T1000 (cell line): ENCODE measurements at regions not wholly inside any gene's neighbourhood (a gene's known extent, or its start where the extent isn't known, plus 50 kb on each side); places are given as distances from the start of the nearest gene placed in this dataset.

Experiments
- DNase-seq: peaks from one replicate; lab custom pipeline; 2025; ENCODE audit warnings: mixed read lengths; lab: John Stamatoyannopoulos, UW

GRCh38 chr10:78688901-78689583, 379.7 kb upstream of the ZMIZ1 start:
- DNase-seq: no peak

- no peak for DNase-seq
These were observed 379.2 kb upstream of the ZMIZ1 start for GRCh38 chr10:78689584-78689935.

- no peak for DNase-seq
These were observed 378.2 kb upstream of the ZMIZ1 start for GRCh38 chr10:78690354-78691111.

- DNase-seq: no peak
These were observed 377.3 kb upstream of the ZMIZ1 start for GRCh38 chr10:78691301-78692030.

- no peak for DNase-seq
These were observed 376.7 kb upstream of the ZMIZ1 start for GRCh38 chr10:78692071-78692470.

- DNase-seq: no peak
These were observed 372.9 kb upstream of the ZMIZ1 start for GRCh38 chr10:78695846-78696245.

GRCh38 chr10:78696791-78697395, 371.9 kb upstream of the ZMIZ1 start:
- DNase-seq: no peak

GRCh38 chr10:78699971-78700370, 368.8 kb upstream of the ZMIZ1 start:
- no peak for DNase-seq

GRCh38 chr10:78700413-78700812, 368.4 kb upstream of the ZMIZ1 start:
- DNase-seq: no peak

GRCh38 chr10:78700816-78701520, 367.8 kb upstream of the ZMIZ1 start:
- DNase-seq: no peak

GRCh38 chr10:78702186-78702585, 366.6 kb upstream of the ZMIZ1 start:
- no peak for DNase-seq

- DNase-seq: no peak
These were observed 365.9 kb upstream of the ZMIZ1 start for GRCh38 chr10:78702876-78703275.

GRCh38 chr10:78703593-78703992, 365.2 kb upstream of the ZMIZ1 start:
- DNase-seq: no peak

- DNase-seq: no peak
These were observed 362.5 kb upstream of the ZMIZ1 start for GRCh38 chr10:78706256-78706655.

GRCh38 chr10:78706726-78707540, 361.8 kb upstream of the ZMIZ1 start:
- DNase-seq: no peak

- DNase-seq: no peak
These were observed 361.0 kb upstream of the ZMIZ1 start for GRCh38 chr10:78707745-78708144.

- no peak for DNase-seq
These were observed 356.6 kb upstream of the ZMIZ1 start for GRCh38 chr10:78712147-78712546.

GRCh38 chr10:78713659-78714058, 355.1 kb upstream of the ZMIZ1 start:
- no peak for DNase-seq

GRCh38 chr10:78714225-78714624, 354.5 kb upstream of the ZMIZ1 start:
- no peak for DNase-seq

GRCh38 chr10:78715435-78715834, 353.3 kb upstream of the ZMIZ1 start:
- DNase-seq: no peak

- DNase-seq: no peak
These were observed 352.6 kb upstream of the ZMIZ1 start for GRCh38 chr10:78716043-78716660.
